Adrenal gland (tissue), 5 donors: ENCODE measurements at regions not wholly inside any gene's neighbourhood (a gene's known extent, or its start where the extent isn't known, plus 50 kb on each side); places are given as distances from the start of the nearest gene placed in this dataset.

Experiments
- CTCF ChIP-seq, 6 experiments: fragments of 450-650 bp in 4 of 6; fragments of 200-600 bp in 2 of 6; sonication (generic) in 1 of 6; IDR thresholded peaks; 1 replicate in 5 of 6; 2 replicates in 1 of 6; pipeline versions ENCODE4 v1.5.1 to v1.8.0; 2016 to 2021; ENCODE audit warnings: antibody characterized with exemption in 6 of 6, mild to moderate bottlenecking in 2 of 6, moderate library complexity in 1 of 6
- POLR2A ChIP-seq, 2 donors: fragments of 450-650 bp; IDR thresholded peaks; one replicate each; pipeline ENCODE4 v1.6.1; 2017; ENCODE audit warnings: antibody characterized with exemption in 2 of 2, mild to moderate bottlenecking in 2 of 2, moderate library complexity in 1 of 2
- donor health status: DM: no; HTN: no; CAD: no.

GRCh38 chr2:42961961-42962360, 169.6 kb upstream of the HAAO start:
- no peak for TF ChIP-seq CTCF (IDR thresholded peaks at IDR 0.05)
- TF ChIP-seq POLR2A (IDR thresholded peaks at IDR 0.05), result no peak
